Activated naive CD4-positive, alpha-beta T cell treated with anti-CD3 and anti-CD28 coated beads, Interleukin-2, amount 50 U/mL, for 72 hours (primary cell): ENCODE measurements at regions not wholly inside any gene's neighbourhood (a gene's known extent, or its start where the extent isn't known, plus 50 kb on each side); places are given as distances from the start of the nearest gene placed in this dataset.
"Not testable (repeated sequence)": the region's sequence is repeated elsewhere in the genome, so short reads cannot be mapped to it uniquely, and the experiment has no call there.

Experiments used
- ATAC-seq, 2 donors: fragments of 150-1000 bp; cut with Tn5 transposase; 2 replicates each; pipeline ENCODE4 v1.10.0; 2021; ENCODE audit warnings: mild to moderate bottlenecking in 2 of 2, moderate library complexity in 2 of 2
- DNase-seq, 2 donors: peaks; one replicate each; pipeline ENCODE4 v3.0.0; 2021 to 2022; ENCODE audit warnings: low spot score in 2 of 2
- H3K27ac Mint-ChIP-seq, 2 donors: one replicate each; pipeline ENCODE4 v1.8.0; 2022; ENCODE audit warnings: mild to moderate bottlenecking in 2 of 2, mixed read lengths in 2 of 2
- H3K36me3 Mint-ChIP-seq, 2 donors: one replicate each; pipeline ENCODE4 v1.8.0; 2022; ENCODE audit warnings: mixed read lengths in 2 of 2
- H3K9me3 Mint-ChIP-seq, 2 donors: one replicate each; pipeline ENCODE4 v1.8.0; 2022; ENCODE audit warnings: mixed read lengths in 2 of 2

GRCh38 chr7:93025389-93025788 is 92.4 kb downstream of the SAMD9 start:
- no peak for DNase-seq
- peak; percentile 80 to 84 for ATAC-seq
- H3K27ac Mint-ChIP-seq = peak overlapping the region; percentile 24 to 82
- peaks cover 2 to 13% of the 10 kb centered on the region in 2 donors for H3K9me3 Mint-ChIP-seq
- peaks cover 13 to 29% of the 10 kb centered on the region in 2 donors for H3K36me3 Mint-ChIP-seq

- Mint-ChIP-seq H3K27ac (peak overlapping the region in 1 of 2 donors; percentile 40), H3K36me3 (peaks cover 8 to 15% of the 10 kb centered on the region in 2 donors)
- ATAC-seq = not testable (repeated sequence)
Measured at GRCh38 chr7:93022931-93023478, 94.8 kb downstream of the SAMD9 start.

DNA sequence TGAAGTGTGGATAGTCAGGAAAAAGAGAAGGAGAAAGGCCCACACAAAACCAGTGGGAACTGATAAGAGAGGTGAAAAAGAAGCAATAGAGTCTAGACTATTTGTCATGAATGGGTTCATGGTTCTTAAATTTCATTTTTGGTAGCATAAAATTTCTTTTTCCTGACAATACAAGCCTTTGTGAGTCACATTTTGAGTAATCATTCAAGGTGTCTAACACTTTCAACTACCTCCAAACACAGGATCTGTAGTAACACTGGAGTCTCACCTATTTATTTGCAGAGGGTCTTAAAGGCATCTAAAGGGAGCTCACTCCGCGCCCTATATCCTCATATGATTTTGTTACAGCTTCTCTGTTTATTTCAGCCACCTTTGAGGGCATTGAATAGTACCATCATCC is 96.0 kb downstream of the SAMD9 start:
- Mint-ChIP-seq H3K36me3 (peaks cover 8 to 15% of the 10 kb centered on the region in 2 donors), H3K27ac (peak overlapping the region in 1 of 2 donors; percentile 40), H3K9me3 (peaks cover 2 to 14% of the 10 kb centered on the region in 2 donors)
- peak in 1 of 2 donors; percentile 64 for ATAC-seq
- no peak for DNase-seq

More at GRCh38 chr7:93022931-93023478, 94.8 kb downstream of the SAMD9 start:
- DNase-seq, H3K9me3 Mint-ChIP-seq: not testable (repeated sequence)

- DNase-seq (no peak), ATAC-seq (no peak)
- no peak overlapping the region for H3K27ac Mint-ChIP-seq
- peaks cover 7 to 8% of the 10 kb centered on the region in 2 donors for H3K36me3 Mint-ChIP-seq
- H3K9me3 Mint-ChIP-seq = peaks cover 2 to 4% of the 10 kb centered on the region in 2 donors
Measured at GRCh38 chr7:93018716-93019115, 99.1 kb downstream of the SAMD9 start.

DNA sequence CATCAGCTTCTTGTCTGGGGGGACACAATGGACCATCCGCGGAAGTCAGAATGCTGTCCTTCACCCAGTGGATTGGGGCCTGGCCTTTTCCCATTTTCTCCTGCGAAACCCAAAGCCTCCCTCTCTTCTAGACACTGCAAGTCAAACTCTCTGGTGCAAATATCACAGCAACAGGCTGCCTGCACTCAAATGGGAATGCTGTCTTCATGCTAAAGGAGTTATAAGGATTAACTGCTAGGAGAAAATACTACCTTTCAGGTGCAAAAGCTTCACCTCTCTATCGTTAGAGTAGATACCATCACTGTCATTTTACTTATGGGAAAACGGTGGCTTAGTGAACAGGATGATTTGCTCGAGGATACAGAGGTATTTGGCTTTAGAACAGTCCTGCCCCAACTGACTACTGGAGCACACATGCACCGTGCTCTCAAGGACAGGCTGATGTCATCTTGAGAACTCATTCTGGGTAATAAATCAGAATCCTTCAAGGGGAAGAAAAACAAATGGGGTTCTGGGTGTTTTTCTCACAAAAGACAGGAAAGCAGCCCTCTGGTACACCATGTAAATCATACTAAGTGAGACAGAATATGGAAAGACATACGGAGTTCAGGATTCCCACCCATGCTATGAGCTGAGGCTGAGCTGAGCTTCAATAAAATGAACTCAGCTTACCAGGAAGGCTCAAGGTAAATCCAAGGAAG is 100.9 kb downstream of the SAMD9 start:
- Mint-ChIP-seq H3K27ac (no peak overlapping the region), H3K36me3 (no peaks in the 10 kb centered on the region), H3K9me3 (peaks cover 0 to 4% of the 10 kb centered on the region in 2 donors)
- ATAC-seq = no peak
- no peak for DNase-seq

- Mint-ChIP-seq H3K27ac (peak overlapping the region in 1 of 2 donors; percentile 47), H3K36me3 (no peaks in the 10 kb centered on the region), H3K9me3 (peaks cover 0 to 4% of the 10 kb centered on the region in 2 donors)
- no peak for DNase-seq
- ATAC-seq = no peak
Measured at GRCh38 chr7:93015779-93016481, 101.8 kb downstream of the SAMD9 start.

GRCh38 chr7:93015101-93015778 is 102.5 kb downstream of the SAMD9 start:
- H3K36me3 Mint-ChIP-seq = no peaks in the 10 kb centered on the region

DNA sequence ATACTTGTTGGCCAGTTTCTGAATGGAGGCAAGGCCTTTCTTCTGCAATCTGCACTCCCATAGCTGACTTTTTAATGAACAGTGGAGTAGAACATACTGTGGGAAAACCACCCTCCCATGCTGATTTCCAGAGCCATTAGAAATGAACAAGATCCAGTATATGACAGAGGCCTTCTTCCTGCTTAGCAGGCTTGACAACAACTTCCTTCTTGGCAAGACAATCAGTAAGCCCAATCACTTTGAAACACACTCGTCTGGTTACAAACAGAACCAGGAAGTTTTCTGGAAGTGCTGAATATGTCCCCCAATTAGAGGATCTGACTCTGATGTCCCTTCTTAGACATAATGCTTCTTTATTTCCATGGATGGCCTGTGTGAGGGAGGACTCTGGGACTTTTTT is 103.4 kb downstream of the SAMD9 start:
- DNase-seq = no peak
- no peak overlapping the region for H3K27ac Mint-ChIP-seq

More at GRCh38 chr7:93015101-93015778, 102.5 kb downstream of the SAMD9 start:
- ATAC-seq (no peak), DNase-seq (no peak)
- H3K27ac Mint-ChIP-seq = no peak overlapping the region
- peaks cover 0 to 4% of the 10 kb centered on the region in 2 donors for H3K9me3 Mint-ChIP-seq

GRCh38 chr7:93013446-93014061 is 104.2 kb downstream of the SAMD9 start:
- peaks cover 0 to 4% of the 10 kb centered on the region in 2 donors for H3K9me3 Mint-ChIP-seq
- no peak for ATAC-seq
- H3K36me3 Mint-ChIP-seq = no peaks in the 10 kb centered on the region
- no peak overlapping the region for H3K27ac Mint-ChIP-seq
- no peak for DNase-seq

More for the DNA sequence above, 103.4 kb downstream of the SAMD9 start:
- H3K36me3 Mint-ChIP-seq = no peaks in the 10 kb centered on the region
- H3K9me3 Mint-ChIP-seq = peaks cover 0 to 4% of the 10 kb centered on the region in 2 donors
- no peak for ATAC-seq

DNA sequence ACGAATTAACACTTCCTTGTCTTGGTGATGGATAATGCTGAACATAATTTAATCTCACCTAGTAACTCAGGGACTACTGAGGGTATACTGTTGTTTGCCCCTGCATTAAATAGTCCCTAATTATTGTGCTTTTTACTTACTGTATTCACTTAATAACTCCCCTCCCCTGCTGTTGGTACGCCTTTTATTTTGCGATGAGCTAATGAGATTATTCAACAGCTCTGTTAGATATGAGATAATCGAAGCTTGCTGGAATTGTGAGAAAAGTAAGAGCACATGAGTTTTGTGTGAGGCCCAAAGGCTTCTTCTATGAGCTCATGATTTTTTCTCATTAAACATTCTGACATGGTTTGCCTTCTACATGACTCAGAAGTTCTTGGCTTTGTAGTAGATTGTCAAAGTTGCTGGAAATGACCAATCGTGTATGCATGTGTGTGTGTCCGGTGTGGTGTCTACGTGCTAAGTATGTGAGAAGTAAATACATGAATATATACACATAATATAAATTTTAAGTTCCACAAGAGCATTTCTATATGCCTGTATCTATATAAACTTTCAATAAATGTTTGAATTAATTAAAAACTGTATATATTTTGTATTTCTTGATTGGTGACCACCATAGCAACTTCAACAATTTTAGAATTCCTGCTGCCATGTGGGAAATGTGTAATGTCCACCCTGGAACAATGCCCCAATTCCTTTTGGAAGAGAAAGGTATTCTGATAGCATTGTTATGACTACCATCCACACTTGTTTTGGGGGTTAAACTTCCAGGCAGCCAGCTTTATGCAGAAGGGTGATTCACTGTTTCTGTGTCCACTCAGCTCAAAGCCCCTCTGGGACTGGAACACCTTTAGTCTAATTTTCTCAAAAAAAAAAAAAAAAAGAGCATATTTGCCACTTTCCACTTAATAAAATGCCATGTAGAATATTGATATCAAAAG is 106.2 kb downstream of the SAMD9 start:
- Mint-ChIP-seq H3K36me3 (no peaks in the 10 kb centered on the region), H3K27ac (no peak overlapping the region), H3K9me3 (no peaks in the 10 kb centered on the region)
- ATAC-seq = no peak
- DNase-seq = no peak

- Mint-ChIP-seq H3K9me3 (no peaks in the 10 kb centered on the region), H3K27ac (no peak overlapping the region), H3K36me3 (no peaks in the 10 kb centered on the region)
- DNase-seq (no peak), ATAC-seq (no peak)
Measured at GRCh38 chr7:93008833-93009232, 108.9 kb downstream of the SAMD9 start.

DNA sequence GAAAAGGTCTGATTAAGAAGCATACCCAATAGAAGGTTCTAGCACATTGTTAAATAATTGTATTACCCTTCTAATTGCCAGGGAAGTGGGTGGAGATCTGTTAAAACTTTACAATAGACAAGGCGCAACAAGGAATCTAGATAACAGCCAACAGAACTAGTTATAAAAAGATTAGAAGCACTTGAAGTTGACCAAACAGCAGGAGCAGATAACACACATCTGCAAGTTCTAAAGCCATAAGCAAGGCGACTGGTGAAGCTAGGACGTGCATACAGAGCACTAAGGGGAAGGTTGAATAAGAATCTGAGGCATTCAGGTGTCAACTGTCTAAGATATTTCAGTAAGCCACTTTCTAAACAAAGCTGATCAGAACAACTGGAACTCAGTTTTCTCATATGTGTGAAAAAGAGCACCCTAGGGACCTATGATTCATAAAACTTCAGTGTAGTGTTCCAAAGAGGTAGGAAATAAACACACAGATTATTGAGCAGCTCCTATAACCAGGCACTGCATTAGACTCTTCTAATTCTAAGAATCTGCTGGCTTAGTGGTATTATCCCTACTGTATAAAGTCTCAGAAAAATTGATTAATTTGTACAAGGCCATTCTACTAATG is 111.2 kb downstream of the SAMD9 start:
- Mint-ChIP-seq H3K36me3 (no peaks in the 10 kb centered on the region), H3K27ac (no peak overlapping the region), H3K9me3 (no peaks in the 10 kb centered on the region)
- ATAC-seq (no peak), DNase-seq (no peak)

- Mint-ChIP-seq H3K27ac (no peak overlapping the region), H3K36me3 (no peaks in the 10 kb centered on the region), H3K9me3 (no peaks in the 10 kb centered on the region)
- DNase-seq (no peak), ATAC-seq (no peak)
Measured at GRCh38 chr7:93004906-93005305, 112.9 kb downstream of the SAMD9 start.

- H3K36me3 Mint-ChIP-seq = no peaks in the 10 kb centered on the region
- DNase-seq = no peak
- no peak for ATAC-seq
- no peak overlapping the region for H3K27ac Mint-ChIP-seq
- H3K9me3 Mint-ChIP-seq = no peaks in the 10 kb centered on the region
Measured at GRCh38 chr7:92997719-92998118, 120.1 kb downstream of the SAMD9 start.

DNA sequence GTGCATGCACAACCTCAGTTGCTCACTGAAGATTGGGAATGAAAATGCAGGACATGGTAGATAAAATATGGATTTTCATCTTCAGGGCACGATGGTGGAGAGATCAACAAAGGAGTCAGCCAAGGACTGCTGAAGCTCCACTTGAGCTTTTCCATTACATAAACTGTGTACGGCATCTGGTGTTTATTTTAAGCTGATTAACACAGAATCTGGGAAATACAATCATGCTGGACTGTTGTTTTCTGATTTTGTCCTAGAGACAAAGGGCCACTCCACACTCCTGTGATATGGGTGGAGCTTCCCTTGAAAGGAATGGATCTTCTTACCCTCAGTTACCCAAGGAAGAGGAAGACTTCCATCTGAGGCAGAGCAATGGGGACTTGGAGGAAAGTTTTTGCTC is 120.6 kb downstream of the SAMD9 start:
- Mint-ChIP-seq H3K9me3 (no peaks in the 10 kb centered on the region), H3K36me3 (no peaks in the 10 kb centered on the region), H3K27ac (no peak overlapping the region)
- DNase-seq = no peak
- no peak for ATAC-seq
